HEK293T (cell line): ENCODE measurements at regions not wholly inside any gene's neighbourhood (a gene's known extent, or its start where the extent isn't known, plus 50 kb on each side); places are given as distances from the start of the nearest gene placed in this dataset.

Experiments
- CTCF ChIA-PET: fragments of 350-600 bp; formaldehyde crosslinking; extraction: SDS; loops from one replicate; lab custom pipeline; 2021; ENCODE audit warnings: antibody characterized with exemption, inconsistent platforms; lab: Yijun Ruan, JAX
- POLR2A ChIA-PET: fragments of 350-600 bp; formaldehyde crosslinking; extraction: SDS; loops from one replicate; lab custom pipeline; 2020; ENCODE audit warnings: antibody characterized with exemption, inconsistent platforms; lab: Yijun Ruan, JAX
- DNase-seq: peaks from one replicate; pipeline ENCODE4 v3.0.0; 2012; ENCODE audit warnings: mixed read lengths; ENCODE audit errors: extremely low spot score
- ARNT ChIP-seq: fragments of 450-650 bp; IDR thresholded peaks from 2 replicates; pipeline ENCODE4 v1.6.1; 2017; ENCODE audit warnings: mild to moderate bottlenecking
- BHLHE40 ChIP-seq: fragments of 450-650 bp; IDR thresholded peaks from 2 replicates; pipeline ENCODE4 v1.6.1; 2016; ENCODE audit warnings: mild to moderate bottlenecking, moderate library complexity, borderline replicate concordance
- CTBP1 ChIP-seq: fragments of 450-650 bp; IDR thresholded peaks from 2 replicates; pipeline ENCODE4 v1.6.1; 2016; ENCODE audit warnings: borderline replicate concordance
- ELF4 ChIP-seq: fragments of 450-650 bp; IDR thresholded peaks from 2 replicates; pipeline ENCODE4 v1.6.1; 2017; ENCODE audit warnings: antibody characterized with exemption
- FOXK2 ChIP-seq: fragments of 450-650 bp; IDR thresholded peaks from 2 replicates; pipeline ENCODE4 v1.6.1; 2016; ENCODE audit warnings: mild to moderate bottlenecking
- FOXM1 ChIP-seq: fragments of 450-650 bp; IDR thresholded peaks from 2 replicates; pipeline ENCODE4 v1.6.1; 2017; ENCODE audit warnings: mild to moderate bottlenecking, borderline replicate concordance
- HDGF ChIP-seq: fragments of 450-650 bp; IDR thresholded peaks from 2 replicates; pipeline ENCODE4 v1.6.1; 2017; ENCODE audit warnings: antibody characterized with exemption, borderline replicate concordance
- L3MBTL2 ChIP-seq: fragments of 450-650 bp; conservative IDR thresholded peaks from 2 replicates; pipeline ENCODE4 v1.6.1; 2016; ENCODE audit warnings: mild to moderate bottlenecking
- LEF1 ChIP-seq: fragments of 450-650 bp; IDR thresholded peaks from 2 replicates; pipeline ENCODE4 v1.6.1; 2017; ENCODE audit warnings: mild to moderate bottlenecking, borderline replicate concordance
- NFRKB ChIP-seq: fragments of 450-650 bp; IDR thresholded peaks from 2 replicates; pipeline ENCODE4 v1.6.1; 2016; ENCODE audit warnings: mild to moderate bottlenecking, moderate library complexity
- PKNOX1 ChIP-seq: fragments of 450-650 bp; IDR thresholded peaks from 2 replicates; pipeline ENCODE4 v1.6.1; 2016
- SP1 ChIP-seq: fragments of 450-650 bp; IDR thresholded peaks from 2 replicates; pipeline ENCODE4 v1.6.1; 2017
- SUZ12 ChIP-seq: fragments of 450-650 bp; IDR thresholded peaks from 2 replicates; pipeline ENCODE4 v1.6.1; 2016; ENCODE audit warnings: mild to moderate bottlenecking
- TARDBP ChIP-seq: fragments of 450-650 bp; IDR thresholded peaks from 2 replicates; pipeline ENCODE4 v1.6.1; 2016
- ZNF384 ChIP-seq: fragments of 450-650 bp; IDR thresholded peaks from 2 replicates; pipeline ENCODE4 v1.6.1; 2016

- ChIA-PET POLR2A (interaction anchor here (1.0 kb wide), 1 partner anchor 841 kb away, joined by 3 read pairs; no protein-coding TSS in a partner anchor), CTCF (interaction anchor here (0.5 to 2.2 kb wide), 25 partner anchors 8 to 862 kb away, joined by 3 to 26 read pairs (median 4); no protein-coding TSS in a partner anchor)
- DNase-seq, result peak; percentile 81
- TF ChIP-seq ARNT (no peak), PKNOX1 (peak; percentile 63; the same call in 1 of the 2 replicates)
Observed at GRCh38 chr13:78978381-78978998, 319.5 kb upstream of the OBI1 start.

- ChIA-PET POLR2A (no interaction called here), CTCF (interaction anchor here (1.5 to 2.2 kb wide), 2 partner anchors 9 to 737 kb away, joined by 6 to 26 read pairs; no protein-coding TSS in a partner anchor)
- TF ChIP-seq SUZ12 (no peak), HDGF (no peak), NFRKB (no peak), LEF1 (no peak), ARNT (no peak), ELF4 (no peak)
- DNase-seq, result no peak
Observed at GRCh38 chr13:78977311-78977710, 318.4 kb upstream of the OBI1 start.

- DNase-seq, result no peak
Observed at GRCh38 chr13:78976696-78977095, 317.7 kb upstream of the OBI1 start.

GRCh38 chr13:78972561-78972960, 313.6 kb upstream of the OBI1 start:
- no peak for TF ChIP-seq BHLHE40
- TF ChIP-seq L3MBTL2, result no peak
- no peak for TF ChIP-seq SP1
- TF ChIP-seq CTBP1, result no peak
- no peak for TF ChIP-seq HDGF
- no peak for TF ChIP-seq SUZ12
- no peak for TF ChIP-seq FOXM1
- no peak for TF ChIP-seq NFRKB
- TF ChIP-seq ARNT, result no peak
- no peak for TF ChIP-seq ELF4
- no peak for TF ChIP-seq FOXK2
- TF ChIP-seq TARDBP, result no peak
- TF ChIP-seq ZNF384, result no peak
- ChIA-PET CTCF (interaction anchor here (0.7 kb wide), 1 partner anchor 363 kb away, joined by 3 read pairs; no protein-coding TSS in a partner anchor), POLR2A (no interaction called here)
- no peak for DNase-seq

More at GRCh38 chr13:78976696-78977095, 317.7 kb upstream of the OBI1 start:
- ChIA-PET CTCF (interaction anchor here (0.9 kb wide), 1 partner anchor 9 kb away, joined by 4 read pairs; no protein-coding TSS in a partner anchor), POLR2A (no interaction called here)
- TF ChIP-seq ZNF384, result no peak
- TF ChIP-seq ELF4, result no peak

GRCh38 chr13:78971355-78972025, 312.5 kb upstream of the OBI1 start:
- no peak for DNase-seq
- POLR2A ChIA-PET, result interaction anchor here (0.7 kb wide), 1 partner anchor 148 kb away, joined by 3 read pairs; no protein-coding TSS in a partner anchor
- TF ChIP-seq SUZ12, result no peak
- TF ChIP-seq L3MBTL2, result no peak
- TF ChIP-seq PKNOX1, result no peak
- TF ChIP-seq ARNT, result no peak
- TF ChIP-seq LEF1, result no peak
- CTCF ChIA-PET, result no interaction called here

GRCh38 chr13:78960881-78961280, 301.9 kb upstream of the OBI1 start:
- CTCF ChIA-PET, result interaction anchor here (0.6 to 1.1 kb wide), 2 partner anchors 18 to 400 kb away, joined by 3 read pairs; no protein-coding TSS in a partner anchor
- TF ChIP-seq NFRKB, result no peak
- TF ChIP-seq FOXM1, result no peak
- TF ChIP-seq BHLHE40, result no peak
- no peak for TF ChIP-seq SP1
- no peak for TF ChIP-seq TARDBP
- no peak for TF ChIP-seq ELF4
- no peak for TF ChIP-seq HDGF
- no peak for TF ChIP-seq CTBP1
- TF ChIP-seq FOXK2, result no peak
- no peak for TF ChIP-seq ZNF384
- no peak for TF ChIP-seq LEF1
- TF ChIP-seq PKNOX1, result no peak
- no peak for TF ChIP-seq SUZ12
- DNase-seq, result no peak
- POLR2A ChIA-PET, result no interaction called here

GRCh38 chr13:78958006-78958405, 299.1 kb upstream of the OBI1 start:
- TF ChIP-seq ELF4 (no peak), HDGF (no peak), BHLHE40 (no peak), ARNT (no peak), TARDBP (no peak), L3MBTL2 (no peak), ZNF384 (no peak)
- no peak for DNase-seq
- ChIA-PET POLR2A (no interaction called here), CTCF (no interaction called here)
